Spleen (tissue), 7 donors: ENCODE measurements at regions not wholly inside any gene's neighbourhood (a gene's known extent, or its start where the extent isn't known, plus 50 kb on each side); places are given as distances from the start of the nearest gene placed in this dataset.
"Not testable (repeated sequence)": the region's sequence is repeated elsewhere in the genome, so short reads cannot be mapped to it uniquely, and the experiment has no call there.

Experiments
- POLR2A ChIP-seq, 3 donors: fragments of 450-650 bp; IDR thresholded peaks; one replicate each; pipeline ENCODE4 v1.5.1; 2017; ENCODE audit warnings: antibody characterized with exemption in 3 of 3, mild to moderate bottlenecking in 1 of 3
- POLR2AphosphoS5 ChIP-seq, 3 donors: sonication (generic); formaldehyde crosslinking; IDR thresholded peaks; one replicate each; pipeline ENCODE4 v1.5.1; 2017; ENCODE audit warnings: antibody characterized with exemption in 3 of 3
- TF ChIP-seq, protein P1 (sequence below), 11 experiments: fragments of 200-600 bp in 7 of 11; fragments of 450-650 bp in 4 of 11; sonication (generic) in 4 of 11; IDR thresholded peaks in 8 of 11; conservative IDR thresholded peaks in 3 of 11; 1 replicate in 7 of 11; 2 replicates in 4 of 11; pipeline versions ENCODE4 v1.4.0 to v1.8.0; 2016 to 2021; ENCODE audit warnings: antibody characterized with exemption in 11 of 11, inconsistent platforms in 4 of 11, mild to moderate bottlenecking in 1 of 11
- donor health status: DM: no; HTN: no; CAD: no; lungs with moderate emphysema.
- donor health status: DM: no; HTN: no; CAD: no.
- donor health status: DM: no; HTN: no; CAD: no.

DNA sequence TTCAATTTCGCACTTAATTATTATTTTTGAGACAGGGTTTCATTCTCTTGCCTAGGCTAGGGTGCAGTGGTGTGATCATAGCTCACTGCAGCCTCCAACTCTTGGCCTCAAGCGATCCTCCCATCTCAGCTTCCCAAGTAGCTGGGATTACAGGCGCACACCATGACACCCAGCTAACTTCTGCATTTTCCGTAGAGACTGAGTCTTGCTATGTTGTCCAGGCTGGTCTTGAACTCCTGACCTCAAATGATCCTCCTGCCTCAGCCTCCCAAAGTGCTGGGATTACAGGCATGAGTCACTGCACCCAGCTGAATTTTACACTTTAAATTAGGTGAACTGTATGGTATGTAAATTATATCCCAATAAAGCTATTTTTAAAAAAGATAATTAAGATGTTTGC lies 90.6 kb upstream of the CASZ1 start:
- TF ChIP-seq, protein P1, sequence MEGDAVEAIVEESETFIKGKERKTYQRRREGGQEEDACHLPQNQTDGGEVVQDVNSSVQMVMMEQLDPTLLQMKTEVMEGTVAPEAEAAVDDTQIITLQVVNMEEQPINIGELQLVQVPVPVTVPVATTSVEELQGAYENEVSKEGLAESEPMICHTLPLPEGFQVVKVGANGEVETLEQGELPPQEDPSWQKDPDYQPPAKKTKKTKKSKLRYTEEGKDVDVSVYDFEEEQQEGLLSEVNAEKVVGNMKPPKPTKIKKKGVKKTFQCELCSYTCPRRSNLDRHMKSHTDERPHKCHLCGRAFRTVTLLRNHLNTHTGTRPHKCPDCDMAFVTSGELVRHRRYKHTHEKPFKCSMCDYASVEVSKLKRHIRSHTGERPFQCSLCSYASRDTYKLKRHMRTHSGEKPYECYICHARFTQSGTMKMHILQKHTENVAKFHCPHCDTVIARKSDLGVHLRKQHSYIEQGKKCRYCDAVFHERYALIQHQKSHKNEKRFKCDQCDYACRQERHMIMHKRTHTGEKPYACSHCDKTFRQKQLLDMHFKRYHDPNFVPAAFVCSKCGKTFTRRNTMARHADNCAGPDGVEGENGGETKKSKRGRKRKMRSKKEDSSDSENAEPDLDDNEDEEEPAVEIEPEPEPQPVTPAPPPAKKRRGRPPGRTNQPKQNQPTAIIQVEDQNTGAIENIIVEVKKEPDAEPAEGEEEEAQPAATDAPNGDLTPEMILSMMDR (IDR thresholded peaks at IDR 0.05 in 8 of 11, conservative IDR thresholded peaks at IDR 0.05 in 3 of 11), result not testable (repeated sequence)
- not testable (repeated sequence) for TF ChIP-seq POLR2AphosphoS5, POLR2A (IDR thresholded peaks at IDR 0.05)
